HCT116 (cell line): ENCODE measurements at regions not wholly inside any gene's neighbourhood (a gene's known extent, or its start where the extent isn't known, plus 50 kb on each side); places are given as distances from the start of the nearest gene placed in this dataset.

ENCODE experiments used
- ATAC-seq: fragments of 200-7000 bp; cut with Tn5 transposase; 2 replicates; pipeline ENCODE4 v1.9.1; 2020; ENCODE audit warnings: mild to moderate bottlenecking, moderate library complexity
- BruUV-seq: library from RNA; stranded (reverse); fragments of 400-500 nt; replicated peaks from 2 replicates; lab custom pipeline; 2021; lab: Mats Ljungman, UMichigan
- CTCF ChIA-PET: fragments of 300-600 bp; sonication (Branson Sonifier 250); formaldehyde crosslinking; loops from one replicate; lab custom pipeline; 2021; ENCODE audit warnings: antibody characterized with exemption; lab: Charles Lee
- POLR2A ChIA-PET: fragments of 300-600, 350-600 bp; sonication (Branson Sonifier 250); formaldehyde crosslinking; loops from one replicate; lab custom pipeline; 2021; ENCODE audit warnings: antibody characterized with exemption; lab: Charles Lee
- RAD21 ChIA-PET, 2 experiments: fragments of 300-600 bp; sonication (Branson Sonifier 250); formaldehyde crosslinking; loops; one replicate each; lab custom pipeline; 2023; ENCODE audit warnings: low total read pairs in 2 of 2; ENCODE audit not compliant: uncharacterized antibody in 2 of 2, unreplicated experiment in 2 of 2, low non-redundant PET in 1 of 2; lab: Charles Lee
- DNase-seq: peaks from one replicate; pipeline ENCODE4 v3.0.0-alpha.2; 2010; ENCODE audit warnings: low read depth, low spot score
- H2AFZ ChIP-seq: fragments of 200-600 bp; shearing (Covaris generic), sonication (generic); 2 replicates; pipeline ENCODE4 v1.6.1; 2017; ENCODE audit warnings: low read depth, mixed run types, mixed read lengths, antibody characterized with exemption, low read length; ENCODE audit not compliant: poor library complexity, severe bottlenecking
- H3K27ac ChIP-seq: 2 replicates; pipeline ENCODE4 v1.5.1; 2012; ENCODE audit warnings: low read depth, low read length
- H3K27me3 ChIP-seq: fragments of 200-600 bp; sonication (generic); 2 replicates; pipeline ENCODE4 v1.6.1; 2016; ENCODE audit warnings: mixed run types, low read length, mixed read lengths; ENCODE audit not compliant: insufficient read depth
- H3K36me3 ChIP-seq, 2 experiments: fragments of 200-500 bp in 1 of 2; fragments of 200-600 bp in 1 of 2; sonication (Bioruptor generic) in 1 of 2; sonication (generic) in 1 of 2; 2 replicates each; pipeline versions ENCODE4 v1.5.1 to v1.6.1; 2014 to 2016; ENCODE audit warnings: low read length in 2 of 2, inconsistent platforms in 1 of 2, mixed read lengths in 1 of 2, mixed run types in 1 of 2; ENCODE audit not compliant: insufficient read depth in 2 of 2, control insufficient read depth in 1 of 2
- H3K4me1 ChIP-seq, 2 experiments: fragments of 200-600 bp in 1 of 2; sonication (generic) in 1 of 2; 2 replicates each; pipeline versions ENCODE4 v1.5.1 to v1.6.1; 2012 to 2017; ENCODE audit warnings: low read length in 2 of 2, inconsistent platforms in 1 of 2, mild to moderate bottlenecking in 1 of 2, mixed read lengths in 1 of 2, mixed run types in 1 of 2, moderate library complexity in 1 of 2; ENCODE audit not compliant: insufficient read depth in 2 of 2, control insufficient read depth in 1 of 2
- H3K4me2 ChIP-seq: fragments of 200-600 bp; sonication (generic); 2 replicates; pipeline ENCODE4 v1.6.1; 2017; ENCODE audit warnings: mixed run types, low read length, mixed read lengths
- H3K4me3 ChIP-seq, 2 experiments: fragments of 200-600 bp in 1 of 2; sonication (generic) in 1 of 2; replicated peaks in 1 of 2; 2 replicates each; pipeline ENCODE4 v1.5.1; 2011 to 2016; ENCODE audit warnings: low read length in 2 of 2, control low read depth in 1 of 2, low read depth in 1 of 2, mild to moderate bottlenecking in 1 of 2, mixed read lengths in 1 of 2, mixed run types in 1 of 2
- H3K79me2 ChIP-seq: fragments of 200-600 bp; sonication (generic); 2 replicates; pipeline ENCODE4 v1.6.1; 2017; ENCODE audit warnings: mild to moderate bottlenecking, mixed run types, low read length, moderate library complexity, mixed read lengths; ENCODE audit not compliant: insufficient read depth
- H3K9ac ChIP-seq: fragments of 200-600 bp; sonication (generic); 2 replicates; pipeline ENCODE4 v1.6.1; 2016; ENCODE audit warnings: low read length, mixed read lengths
- H3K9me2 ChIP-seq: fragments of 200-600 bp; sonication (generic), shearing (Covaris generic); 2 replicates; pipeline ENCODE4 v1.6.1; 2017; ENCODE audit warnings: mixed run types, mild to moderate bottlenecking, moderate library complexity; ENCODE audit not compliant: insufficient read depth
- H3K9me3 ChIP-seq, 2 experiments: fragments of 200-500 bp in 1 of 2; fragments of 200-600 bp in 1 of 2; sonication (Bioruptor generic) in 1 of 2; sonication (generic) in 1 of 2; 2 replicates each; pipeline ENCODE4 v1.6.1; 2014 to 2017; ENCODE audit warnings: low read length in 2 of 2, mixed read lengths in 2 of 2, inconsistent platforms in 1 of 2, low read depth in 1 of 2, mild to moderate bottlenecking in 1 of 2, mixed run types in 1 of 2, moderate library complexity in 1 of 2; ENCODE audit not compliant: control insufficient read depth in 1 of 2, insufficient read depth in 1 of 2
- H4K20me1 ChIP-seq: fragments of 200-600 bp; sonication (generic), shearing (Covaris generic); 2 replicates; pipeline ENCODE4 v1.6.1; 2017; ENCODE audit warnings: mixed run types, mild to moderate bottlenecking, moderate library complexity; ENCODE audit not compliant: insufficient read depth
- CBX3 ChIP-seq: IDR thresholded peaks from 2 replicates; pipeline ENCODE4 v1.6.1; 2012; ENCODE audit warnings: low read depth
- CEBPB ChIP-seq: IDR thresholded peaks from 2 replicates; pipeline ENCODE4 v1.6.1; 2012; ENCODE audit warnings: low read depth
- EGR1 ChIP-seq: IDR thresholded peaks from 2 replicates; pipeline ENCODE4 v1.6.1; 2012; ENCODE audit warnings: low read depth
- EZH2phosphoT487 ChIP-seq: fragments of 200-600 bp; IDR thresholded peaks from 2 replicates; pipeline ENCODE4 v1.6.1; 2018; ENCODE audit warnings: antibody characterized with exemption, borderline replicate concordance
- FOSL1 ChIP-seq: IDR thresholded peaks from 2 replicates; pipeline ENCODE4 v1.6.1; 2012; ENCODE audit warnings: low read depth
- JUND ChIP-seq: IDR thresholded peaks from 2 replicates; pipeline ENCODE4 v1.6.1; 2012
- MAX ChIP-seq: IDR thresholded peaks from 2 replicates; pipeline ENCODE4 v1.6.1; 2012
- POLR2A ChIP-seq: IDR thresholded peaks from 2 replicates; pipeline ENCODE4 v1.7.0; 2011; ENCODE audit warnings: borderline replicate concordance; ENCODE audit not compliant: insufficient read depth, insufficient read length; ENCODE audit errors: extremely low read depth
- POLR2AphosphoS5 ChIP-seq: IDR thresholded peaks from 2 replicates; pipeline ENCODE4 v1.6.1; 2011; ENCODE audit warnings: mild to moderate bottlenecking, low read depth, low read length, moderate library complexity
- RAD21 ChIP-seq: IDR thresholded peaks from 2 replicates; pipeline ENCODE4 v1.6.1; 2012; ENCODE audit warnings: low read depth, mild to moderate bottlenecking
- SP1 ChIP-seq: IDR thresholded peaks from 2 replicates; pipeline ENCODE4 v1.6.1; 2012; ENCODE audit warnings: low read depth
- SRF ChIP-seq: IDR thresholded peaks from 2 replicates; pipeline ENCODE4 v1.6.1; 2012; ENCODE audit warnings: low read depth
- TCF7L2 ChIP-seq: IDR thresholded peaks from 2 replicates; pipeline ENCODE4 v1.7.0; 2011; ENCODE audit warnings: borderline replicate concordance, inconsistent platforms; ENCODE audit not compliant: insufficient read depth, insufficient read length; ENCODE audit errors: extremely low read depth
- YY1 ChIP-seq: IDR thresholded peaks from 2 replicates; pipeline ENCODE4 v1.6.1; 2011; ENCODE audit warnings: low read length, low read depth, moderate library complexity, mild to moderate bottlenecking; ENCODE audit not compliant: insufficient replicate concordance; ENCODE audit errors: extremely low read depth
- ZFX ChIP-seq: fragments of 450-650 bp; IDR thresholded peaks from 2 replicates; pipeline ENCODE4 v1.6.1; 2017
- ZNF274 ChIP-seq: fragments of 200-500 bp; sonication (Bioruptor generic); IDR thresholded peaks from 2 replicates; pipeline ENCODE4 v1.6.1; 2014; ENCODE audit warnings: mild to moderate bottlenecking, low read depth, low read length, inconsistent platforms
- intact Hi-C: fragments of 100-400 bp; cut with micrococcal nuclease; formaldehyde crosslinking; loops from 2 replicates; pipeline ENCODE4 v1.10.0; 2022
- TF ChIP-seq, protein P1 (sequence below): IDR thresholded peaks from 2 replicates; pipeline ENCODE4 v1.6.1; 2011; ENCODE audit warnings: mild to moderate bottlenecking, low read length, moderate library complexity; ENCODE audit not compliant: insufficient replicate concordance; ENCODE audit errors: extremely low read depth
- TF ChIP-seq, protein P2 (sequence below): IDR thresholded peaks from 2 replicates; pipeline ENCODE4 v1.6.1; 2012; ENCODE audit warnings: low read depth

DNA sequence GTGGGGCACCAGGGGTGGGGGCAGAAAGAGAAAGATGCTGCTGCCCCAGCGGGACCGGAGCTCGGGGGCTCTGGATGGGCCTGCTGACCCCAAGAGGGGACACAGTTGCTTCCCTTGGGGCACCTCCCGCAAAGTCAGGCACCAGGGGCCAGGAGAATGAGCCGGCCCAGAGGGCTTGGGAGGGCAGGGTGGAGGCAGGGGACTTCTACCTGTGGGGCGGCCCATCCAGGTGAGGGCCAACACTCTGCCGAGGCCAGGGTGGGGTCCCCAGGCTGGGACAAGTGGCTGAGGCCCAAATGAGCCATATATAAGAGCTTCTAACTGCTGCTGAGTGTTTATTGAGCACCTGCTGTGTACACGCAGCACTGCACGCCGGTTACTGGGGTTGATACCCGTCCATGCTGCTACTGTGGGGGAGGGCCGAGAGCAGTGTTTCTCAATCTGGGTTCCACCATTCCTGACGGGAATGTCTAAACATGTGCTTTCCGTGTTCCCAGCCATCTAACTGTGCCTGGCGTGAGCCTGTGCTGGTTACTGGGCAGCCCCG, 211.7 kb upstream of the GSE1 start:
- Histone ChIP-seq H3K9me2 (no peaks in the 10 kb centered on the region), H3K27ac (no peak overlapping the region), H2AFZ (no peak overlapping the region), H3K4me2 (no peak overlapping the region), H3K9ac (no peak overlapping the region), H3K4me1 (peaks cover 26 to 28% of the 10 kb centered on the region in 2 experiments), H4K20me1 (no peaks in the 10 kb centered on the region), H3K79me2 (no peaks in the 10 kb centered on the region)
- BruUV-seq = no TSS peak
- RAD21 ChIA-PET = no interaction called here
- no peak for ATAC-seq
- CTCF ChIA-PET = interaction anchor here (0.9 to 3.2 kb wide), 3 partner anchors 8 to 19 kb away, joined by 3 to 54 read pairs (median 16); no protein-coding TSS in a partner anchor
- POLR2A ChIA-PET = interaction anchor here (0.6 kb wide), 1 partner anchor 242 kb away, joined by 8 read pairs; no protein-coding TSS in a partner anchor
- no peak for TF ChIP-seq RAD21
- no peak for TF ChIP-seq EGR1
- TF ChIP-seq MAX = no peak
- TF ChIP-seq ZFX = no peak
- TF ChIP-seq, protein P1, sequence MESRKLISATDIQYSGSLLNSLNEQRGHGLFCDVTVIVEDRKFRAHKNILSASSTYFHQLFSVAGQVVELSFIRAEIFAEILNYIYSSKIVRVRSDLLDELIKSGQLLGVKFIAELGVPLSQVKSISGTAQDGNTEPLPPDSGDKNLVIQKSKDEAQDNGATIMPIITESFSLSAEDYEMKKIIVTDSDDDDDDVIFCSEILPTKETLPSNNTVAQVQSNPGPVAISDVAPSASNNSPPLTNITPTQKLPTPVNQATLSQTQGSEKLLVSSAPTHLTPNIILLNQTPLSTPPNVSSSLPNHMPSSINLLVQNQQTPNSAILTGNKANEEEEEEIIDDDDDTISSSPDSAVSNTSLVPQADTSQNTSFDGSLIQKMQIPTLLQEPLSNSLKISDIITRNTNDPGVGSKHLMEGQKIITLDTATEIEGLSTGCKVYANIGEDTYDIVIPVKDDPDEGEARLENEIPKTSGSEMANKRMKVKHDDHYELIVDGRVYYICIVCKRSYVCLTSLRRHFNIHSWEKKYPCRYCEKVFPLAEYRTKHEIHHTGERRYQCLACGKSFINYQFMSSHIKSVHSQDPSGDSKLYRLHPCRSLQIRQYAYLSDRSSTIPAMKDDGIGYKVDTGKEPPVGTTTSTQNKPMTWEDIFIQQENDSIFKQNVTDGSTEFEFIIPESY = no peak
- TF ChIP-seq ZNF274 = no peak
- TF ChIP-seq POLR2AphosphoS5 = no peak
- no peak for TF ChIP-seq TCF7L2
- TF ChIP-seq POLR2A = no peak
- no peak for TF ChIP-seq SRF
- TF ChIP-seq FOSL1 = no peak
- TF ChIP-seq CEBPB = no peak
- no peak for TF ChIP-seq CBX3
- no peak for TF ChIP-seq YY1
- no peak for TF ChIP-seq JUND
- TF ChIP-seq SP1 = no peak
- TF ChIP-seq, protein P2, sequence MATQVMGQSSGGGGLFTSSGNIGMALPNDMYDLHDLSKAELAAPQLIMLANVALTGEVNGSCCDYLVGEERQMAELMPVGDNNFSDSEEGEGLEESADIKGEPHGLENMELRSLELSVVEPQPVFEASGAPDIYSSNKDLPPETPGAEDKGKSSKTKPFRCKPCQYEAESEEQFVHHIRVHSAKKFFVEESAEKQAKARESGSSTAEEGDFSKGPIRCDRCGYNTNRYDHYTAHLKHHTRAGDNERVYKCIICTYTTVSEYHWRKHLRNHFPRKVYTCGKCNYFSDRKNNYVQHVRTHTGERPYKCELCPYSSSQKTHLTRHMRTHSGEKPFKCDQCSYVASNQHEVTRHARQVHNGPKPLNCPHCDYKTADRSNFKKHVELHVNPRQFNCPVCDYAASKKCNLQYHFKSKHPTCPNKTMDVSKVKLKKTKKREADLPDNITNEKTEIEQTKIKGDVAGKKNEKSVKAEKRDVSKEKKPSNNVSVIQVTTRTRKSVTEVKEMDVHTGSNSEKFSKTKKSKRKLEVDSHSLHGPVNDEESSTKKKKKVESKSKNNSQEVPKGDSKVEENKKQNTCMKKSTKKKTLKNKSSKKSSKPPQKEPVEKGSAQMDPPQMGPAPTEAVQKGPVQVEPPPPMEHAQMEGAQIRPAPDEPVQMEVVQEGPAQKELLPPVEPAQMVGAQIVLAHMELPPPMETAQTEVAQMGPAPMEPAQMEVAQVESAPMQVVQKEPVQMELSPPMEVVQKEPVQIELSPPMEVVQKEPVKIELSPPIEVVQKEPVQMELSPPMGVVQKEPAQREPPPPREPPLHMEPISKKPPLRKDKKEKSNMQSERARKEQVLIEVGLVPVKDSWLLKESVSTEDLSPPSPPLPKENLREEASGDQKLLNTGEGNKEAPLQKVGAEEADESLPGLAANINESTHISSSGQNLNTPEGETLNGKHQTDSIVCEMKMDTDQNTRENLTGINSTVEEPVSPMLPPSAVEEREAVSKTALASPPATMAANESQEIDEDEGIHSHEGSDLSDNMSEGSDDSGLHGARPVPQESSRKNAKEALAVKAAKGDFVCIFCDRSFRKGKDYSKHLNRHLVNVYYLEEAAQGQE = no peak
- no peak for TF ChIP-seq EZH2phosphoT487
- TF ChIP-seq, all 23 proteins: peak for 0
- no peaks in the 10 kb centered on the region for H3K36me3 ChIP-seq
- no peak overlapping the region for H3K4me3 ChIP-seq
- intact Hi-C loops = no loop called here
- no peaks in the 10 kb centered on the region for H3K27me3 ChIP-seq
- H3K9me3 ChIP-seq = peaks cover 0 to 10% of the 10 kb centered on the region in 2 experiments; a peak in 1 of 4 replicates
- DNase-seq = no peak
